WERI-Rb-1 (cell line): ENCODE measurements at regions not wholly inside any gene's neighbourhood (a gene's known extent, or its start where the extent isn't known, plus 50 kb on each side); places are given as distances from the start of the nearest gene placed in this dataset.

Experiments used
- DNase-seq: peaks from one replicate; pipeline ENCODE4 v3.0.0-alpha.2; 2020
- H3K27ac ChIP-seq: fragments of 250-450 bp; sonication (Bioruptor Pico); 2 replicates; pipeline ENCODE4 v1.5.1; 2020; ENCODE audit warnings: mild to moderate bottlenecking, moderate library complexity
- H3K27me3 ChIP-seq: fragments of 250-450 bp; sonication (Bioruptor Pico); 2 replicates; pipeline ENCODE4 v1.5.1; 2021; ENCODE audit warnings: mild to moderate bottlenecking, low read depth, moderate library complexity; ENCODE audit not compliant: insufficient read depth, severe bottlenecking
- H3K36me3 ChIP-seq: fragments of 250-450 bp; sonication (Bioruptor Pico); 2 replicates; pipeline ENCODE4 v1.5.1; 2020; ENCODE audit warnings: mild to moderate bottlenecking, moderate library complexity
- H3K4me3 ChIP-seq: 2 replicates; pipeline ENCODE4 v1.5.1; 2011; ENCODE audit warnings: low read depth, mild to moderate bottlenecking, control low read depth, low read length
- H3K9me3 ChIP-seq: fragments of 250-450 bp; sonication (Bioruptor Pico); 2 replicates; pipeline ENCODE4 v1.5.1; 2021; ENCODE audit warnings: mild to moderate bottlenecking, moderate library complexity; ENCODE audit not compliant: severe bottlenecking
- TF ChIP-seq, protein P1 (sequence below): IDR thresholded peaks from 2 replicates; pipeline ENCODE4 v1.5.1; 2011; ENCODE audit warnings: low read depth, mild to moderate bottlenecking, control low read depth, inconsistent platforms, low read length

DNA sequence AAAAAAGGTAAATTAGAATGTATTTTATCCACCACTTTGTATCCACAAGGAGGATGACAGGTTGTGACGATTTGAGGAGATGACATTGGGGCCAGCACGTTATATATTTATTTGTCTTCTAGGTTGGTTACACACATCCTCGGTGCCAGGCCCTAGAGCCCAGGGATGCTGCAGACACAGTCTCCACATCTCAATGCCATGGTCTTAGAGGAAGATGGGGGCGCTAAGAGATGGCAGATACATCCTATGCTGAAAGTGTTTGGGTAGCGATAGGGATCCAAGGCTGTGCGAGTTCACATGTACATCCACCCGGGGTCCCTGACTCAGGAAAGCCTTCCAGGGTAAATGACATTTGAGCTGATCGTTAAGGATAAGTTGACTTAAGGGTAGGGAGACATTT lies 193.1 kb upstream of the GSC start:
- no peak overlapping the region for H3K27ac ChIP-seq
- no peak for DNase-seq
- H3K4me3 ChIP-seq, result no peak overlapping the region
- no peaks in the 10 kb centered on the region for H3K9me3 ChIP-seq
- no peaks in the 10 kb centered on the region for H3K36me3 ChIP-seq
- TF ChIP-seq, protein P1, sequence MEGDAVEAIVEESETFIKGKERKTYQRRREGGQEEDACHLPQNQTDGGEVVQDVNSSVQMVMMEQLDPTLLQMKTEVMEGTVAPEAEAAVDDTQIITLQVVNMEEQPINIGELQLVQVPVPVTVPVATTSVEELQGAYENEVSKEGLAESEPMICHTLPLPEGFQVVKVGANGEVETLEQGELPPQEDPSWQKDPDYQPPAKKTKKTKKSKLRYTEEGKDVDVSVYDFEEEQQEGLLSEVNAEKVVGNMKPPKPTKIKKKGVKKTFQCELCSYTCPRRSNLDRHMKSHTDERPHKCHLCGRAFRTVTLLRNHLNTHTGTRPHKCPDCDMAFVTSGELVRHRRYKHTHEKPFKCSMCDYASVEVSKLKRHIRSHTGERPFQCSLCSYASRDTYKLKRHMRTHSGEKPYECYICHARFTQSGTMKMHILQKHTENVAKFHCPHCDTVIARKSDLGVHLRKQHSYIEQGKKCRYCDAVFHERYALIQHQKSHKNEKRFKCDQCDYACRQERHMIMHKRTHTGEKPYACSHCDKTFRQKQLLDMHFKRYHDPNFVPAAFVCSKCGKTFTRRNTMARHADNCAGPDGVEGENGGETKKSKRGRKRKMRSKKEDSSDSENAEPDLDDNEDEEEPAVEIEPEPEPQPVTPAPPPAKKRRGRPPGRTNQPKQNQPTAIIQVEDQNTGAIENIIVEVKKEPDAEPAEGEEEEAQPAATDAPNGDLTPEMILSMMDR, result no peak
- H3K27me3 ChIP-seq, result no peaks in the 10 kb centered on the region

GRCh38 chr14:94962166-94962575 lies 192.3 kb upstream of the GSC start:
- H3K27me3 ChIP-seq, result no peaks in the 10 kb centered on the region
- H3K27ac ChIP-seq, result no peak overlapping the region
- H3K9me3 ChIP-seq, result no peaks in the 10 kb centered on the region
- DNase-seq, result no peak
- H3K4me3 ChIP-seq, result no peak overlapping the region
- H3K36me3 ChIP-seq, result no peaks in the 10 kb centered on the region
- TF ChIP-seq, protein P1, result no peak

DNA sequence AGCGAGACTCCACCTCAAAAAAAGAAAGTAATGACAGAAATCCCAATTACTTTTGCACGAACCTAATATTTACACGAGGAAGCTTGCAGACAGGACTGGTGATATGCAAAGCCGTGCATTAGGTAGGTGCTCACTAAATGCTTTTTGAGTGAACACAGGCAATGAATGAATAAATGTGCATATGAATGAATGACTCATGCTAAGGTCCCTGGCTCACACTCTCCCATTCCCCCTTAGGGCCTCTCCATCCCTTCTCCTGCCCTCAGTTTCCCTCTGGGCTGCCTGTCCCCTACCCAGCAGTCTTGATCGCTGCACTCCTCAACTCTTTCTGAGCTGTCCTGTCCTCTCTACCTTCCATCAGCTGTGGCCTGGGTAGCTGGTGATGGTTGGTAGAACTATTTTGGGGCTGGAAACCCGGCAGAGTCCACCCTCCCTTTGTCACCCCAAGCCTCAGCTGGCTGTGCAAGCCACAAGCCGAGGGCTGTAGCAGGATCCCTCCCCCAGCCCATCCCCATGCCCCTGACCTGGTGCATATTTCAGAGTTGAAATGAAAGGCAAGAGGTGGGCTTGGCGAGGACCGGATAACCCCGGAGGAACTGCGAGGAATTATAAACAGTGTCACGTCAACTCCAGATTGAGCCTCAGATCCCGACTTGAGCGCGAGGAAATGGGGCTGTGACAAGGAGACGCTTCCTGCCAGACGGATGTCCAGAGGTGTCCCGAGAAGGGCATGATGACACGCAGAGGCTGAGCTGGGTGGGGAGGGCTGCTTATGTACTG lies 191.7 kb upstream of the GSC start:
- Histone ChIP-seq H3K4me3 (no peak overlapping the region), H3K27me3 (no peaks in the 10 kb centered on the region), H3K9me3 (no peaks in the 10 kb centered on the region), H3K27ac (no peak overlapping the region), H3K36me3 (no peaks in the 10 kb centered on the region)
- no peak for DNase-seq
- TF ChIP-seq, protein P1, result no peak

- Histone ChIP-seq H3K9me3 (no peaks in the 10 kb centered on the region), H3K27me3 (no peaks in the 10 kb centered on the region)
Measured at GRCh38 chr14:94960285-94961001, 190.5 kb upstream of the GSC start.

DNA sequence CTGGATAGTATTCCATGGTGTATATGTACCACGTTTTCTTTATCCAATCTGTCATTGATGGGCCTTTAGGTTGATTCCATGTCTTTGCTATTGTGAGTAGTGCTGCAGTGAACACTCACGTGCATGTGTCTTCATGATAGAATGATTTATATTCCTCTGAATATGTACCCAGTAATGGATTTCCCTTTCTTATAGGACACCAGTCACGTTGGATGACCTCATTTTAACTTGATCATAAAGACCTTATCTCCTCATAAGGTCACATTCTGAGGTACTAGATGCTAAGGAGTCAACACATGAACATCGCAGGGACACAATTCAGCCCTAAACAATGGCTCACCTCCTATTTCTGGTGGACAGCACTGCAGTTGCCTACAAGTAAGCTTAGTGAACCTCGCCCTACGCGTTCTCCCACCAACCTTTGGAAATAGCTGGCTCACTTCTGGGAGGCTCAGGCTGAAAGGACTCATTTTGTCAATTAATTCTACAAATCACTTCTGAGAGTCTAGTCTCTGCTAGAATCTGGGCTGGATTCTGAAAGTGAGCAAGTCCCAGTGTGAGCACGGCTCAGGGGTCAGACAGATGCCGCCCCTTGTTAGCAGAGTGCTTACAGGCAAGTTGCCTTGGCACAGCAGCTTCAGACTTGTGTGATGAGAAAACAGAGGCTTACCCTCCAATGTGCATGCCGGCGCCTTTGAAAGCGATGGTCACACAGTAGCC lies 183.8 kb upstream of the GSC start:
- no peaks in the 10 kb centered on the region for H3K9me3 ChIP-seq
- H3K27ac ChIP-seq, result no peak overlapping the region
- no peak for DNase-seq
- no peaks in the 10 kb centered on the region for H3K36me3 ChIP-seq
- TF ChIP-seq, protein P1, result no peak
- H3K4me3 ChIP-seq, result no peak overlapping the region
- H3K27me3 ChIP-seq, result no peaks in the 10 kb centered on the region

More at GRCh38 chr14:94960285-94961001, 190.5 kb upstream of the GSC start:
- no peak for DNase-seq
- Histone ChIP-seq H3K27ac (no peak overlapping the region), H3K4me3 (no peak overlapping the region), H3K36me3 (no peaks in the 10 kb centered on the region)
- TF ChIP-seq, protein P1, result no peak
